GM12874 (cell line): ENCODE measurements at regions not wholly inside any gene's neighbourhood (a gene's known extent, or its start where the extent isn't known, plus 50 kb on each side); places are given as distances from the start of the nearest gene placed in this dataset.

Experiments
- TF ChIP-seq, protein P1 (sequence below): IDR thresholded peaks from 2 replicates; pipeline ENCODE4 v1.5.1; 2011; ENCODE audit warnings: low read depth, mild to moderate bottlenecking, control low read depth, low read length, moderate library complexity; ENCODE audit not compliant: insufficient read depth

DNA sequence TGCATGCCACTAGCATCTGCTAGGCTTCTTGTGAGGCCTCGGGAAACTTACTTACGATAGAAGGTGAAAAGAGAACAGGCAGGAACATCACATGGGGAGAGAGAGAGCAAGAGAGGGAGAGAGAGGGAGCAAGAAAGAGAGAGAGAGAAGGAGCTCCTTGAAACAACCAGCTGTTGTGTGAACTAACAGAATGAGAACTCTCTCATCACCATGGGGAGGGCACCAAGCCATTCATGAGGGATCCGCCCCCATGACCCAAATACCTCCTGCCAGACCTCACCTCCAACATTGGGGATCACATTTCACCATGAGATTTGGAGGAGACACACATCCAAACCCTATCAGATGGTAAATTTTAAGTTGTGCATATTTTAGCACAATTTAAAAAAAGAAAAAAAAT is 1217.2 kb downstream of the TYW1 start:
- TF ChIP-seq, protein P1, sequence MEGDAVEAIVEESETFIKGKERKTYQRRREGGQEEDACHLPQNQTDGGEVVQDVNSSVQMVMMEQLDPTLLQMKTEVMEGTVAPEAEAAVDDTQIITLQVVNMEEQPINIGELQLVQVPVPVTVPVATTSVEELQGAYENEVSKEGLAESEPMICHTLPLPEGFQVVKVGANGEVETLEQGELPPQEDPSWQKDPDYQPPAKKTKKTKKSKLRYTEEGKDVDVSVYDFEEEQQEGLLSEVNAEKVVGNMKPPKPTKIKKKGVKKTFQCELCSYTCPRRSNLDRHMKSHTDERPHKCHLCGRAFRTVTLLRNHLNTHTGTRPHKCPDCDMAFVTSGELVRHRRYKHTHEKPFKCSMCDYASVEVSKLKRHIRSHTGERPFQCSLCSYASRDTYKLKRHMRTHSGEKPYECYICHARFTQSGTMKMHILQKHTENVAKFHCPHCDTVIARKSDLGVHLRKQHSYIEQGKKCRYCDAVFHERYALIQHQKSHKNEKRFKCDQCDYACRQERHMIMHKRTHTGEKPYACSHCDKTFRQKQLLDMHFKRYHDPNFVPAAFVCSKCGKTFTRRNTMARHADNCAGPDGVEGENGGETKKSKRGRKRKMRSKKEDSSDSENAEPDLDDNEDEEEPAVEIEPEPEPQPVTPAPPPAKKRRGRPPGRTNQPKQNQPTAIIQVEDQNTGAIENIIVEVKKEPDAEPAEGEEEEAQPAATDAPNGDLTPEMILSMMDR: no peak

- TF ChIP-seq, protein P1: no peak
Measured at GRCh38 chr7:68216051-68216450, 1219.4 kb downstream of the TYW1 start.

GRCh38 chr7:68217426-68217825 is 1220.8 kb downstream of the TYW1 start:
- TF ChIP-seq, protein P1: no peak

DNA sequence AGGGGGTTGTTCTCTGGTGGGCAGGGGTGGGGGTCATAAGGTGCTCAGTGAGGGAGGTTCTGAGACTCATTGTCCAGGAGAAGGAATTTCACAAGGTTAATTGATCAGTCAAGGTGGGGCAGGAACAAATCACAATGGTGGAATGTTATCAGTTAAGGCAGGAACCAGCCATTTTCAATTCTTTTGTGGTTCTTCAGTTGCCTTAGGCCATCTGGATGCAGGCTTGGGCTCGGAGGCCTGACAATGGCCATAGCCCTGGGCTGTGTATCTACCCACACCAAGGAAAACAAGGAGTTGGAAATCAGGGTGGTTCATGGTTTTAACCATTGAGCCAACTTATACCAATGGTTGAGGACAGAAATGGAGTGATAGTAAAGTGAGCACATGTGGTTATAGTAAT is 1221.8 kb downstream of the TYW1 start:
- TF ChIP-seq, protein P1: no peak

DNA sequence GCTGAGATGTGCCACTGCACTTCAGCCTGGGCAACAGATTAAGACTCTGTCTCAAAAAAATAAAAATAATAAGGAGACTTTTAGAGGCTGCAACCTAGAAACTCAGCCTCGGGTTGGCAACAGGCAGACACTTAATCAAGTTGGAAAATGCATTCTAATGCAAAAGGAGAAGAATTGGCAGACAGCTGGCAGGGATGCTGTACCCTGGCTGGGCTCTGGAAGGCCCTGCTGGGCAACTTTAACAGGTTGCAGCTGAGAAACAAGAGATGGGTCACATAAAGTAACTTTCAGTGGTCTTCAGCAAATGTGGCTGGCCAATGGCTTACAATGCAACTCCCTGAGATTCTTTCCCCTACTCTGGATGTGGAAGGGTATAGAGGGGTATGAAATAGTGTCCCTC is 1225.7 kb downstream of the TYW1 start:
- TF ChIP-seq, protein P1: no peak

GRCh38 chr7:68224041-68224741 is 1227.6 kb downstream of the TYW1 start:
- TF ChIP-seq, protein P1: no peak

GRCh38 chr7:68235937-68236336 is 1239.3 kb downstream of the TYW1 start:
- TF ChIP-seq, protein P1: no peak
